NCI-H2171 treated with DMSO at 0.1 percent for 48 hours (cell line): ENCODE measurements at regions not wholly inside any gene's neighbourhood (a gene's known extent, or its start where the extent isn't known, plus 50 kb on each side); places are given as distances from the start of the nearest gene placed in this dataset.
"Not testable (repeated sequence)": the region's sequence is repeated elsewhere in the genome, so short reads cannot be mapped to it uniquely, and the experiment has no call there.

Experiments
- DNase-seq: peaks from one replicate; lab custom pipeline; 2025; lab: John Stamatoyannopoulos, UW

- DNase-seq: no peak
Measured at GRCh38 chrX:8105531-8105930, 65.5 kb downstream of the VCX2 start.

DNA sequence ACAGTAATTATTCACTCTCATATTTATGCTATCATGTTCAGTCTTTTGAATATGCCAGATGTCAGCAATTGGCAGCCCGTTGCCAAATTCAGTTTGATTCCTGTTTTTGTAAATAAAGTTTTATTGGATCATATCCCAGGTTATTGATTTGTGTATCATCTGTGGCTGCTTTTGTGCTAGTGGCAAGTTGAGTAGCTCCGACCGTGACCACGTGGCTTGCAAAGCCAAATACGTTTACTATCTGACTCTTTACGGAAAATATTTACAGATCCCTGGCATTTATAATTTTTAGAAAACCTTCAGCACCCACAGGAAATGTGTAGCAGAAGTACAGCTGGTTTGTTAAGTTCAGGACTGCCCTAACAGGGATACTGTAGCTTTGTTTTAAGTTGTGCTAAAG lies 67.4 kb downstream of the VCX2 start:
- peak; percentile 55 for DNase-seq

DNA sequence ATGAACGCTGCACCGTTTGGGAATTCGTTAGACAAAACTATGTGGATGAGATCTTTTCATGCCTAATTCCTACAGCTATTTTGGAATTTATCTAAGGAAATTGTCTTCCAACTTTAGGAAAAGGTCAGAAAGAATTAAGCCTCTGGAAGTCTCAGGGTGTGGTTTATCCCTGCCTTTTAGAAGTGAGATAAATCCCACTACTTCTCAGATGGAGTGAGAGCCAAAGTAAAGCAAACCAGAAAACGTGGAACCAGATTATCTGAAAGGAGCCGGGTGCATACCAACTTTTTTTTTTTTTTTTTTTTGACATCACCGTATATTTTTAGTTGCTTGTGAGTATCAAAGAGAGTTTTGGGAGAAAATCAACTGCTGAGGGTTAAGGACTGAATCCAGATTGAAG lies 79.6 kb downstream of the VCX2 start:
- DNase-seq: no peak

DNA sequence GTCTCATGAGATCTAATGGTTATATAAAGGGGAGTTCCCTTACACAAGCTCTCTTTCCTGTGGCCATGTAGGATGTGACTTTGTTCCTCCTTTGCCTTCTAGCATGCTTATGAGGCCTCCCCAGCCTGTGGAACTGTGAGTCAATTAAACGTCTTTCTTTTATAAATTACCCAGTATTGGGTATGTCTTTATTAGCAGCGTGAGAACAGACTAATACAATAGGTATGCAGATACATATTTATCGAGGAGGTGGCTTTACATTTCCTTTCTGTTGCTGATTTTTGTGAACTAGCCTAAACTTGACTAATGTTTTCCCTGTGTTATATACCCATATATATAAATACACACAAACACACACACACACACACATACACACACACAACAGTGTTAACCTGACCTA lies 80.2 kb downstream of the VCX2 start:
- no peak for DNase-seq

GRCh38 chrX:8090482-8090881 lies 80.6 kb downstream of the VCX2 start:
- DNase-seq: no peak

- DNase-seq: no peak
Measured at GRCh38 chrX:8089141-8089540, 81.9 kb downstream of the VCX2 start.

GRCh38 chrX:8084006-8084405 lies 87.1 kb downstream of the VCX2 start:
- peak; percentile 77 for DNase-seq

GRCh38 chrX:8083286-8083685 lies 87.8 kb downstream of the VCX2 start:
- no peak for DNase-seq

GRCh38 chrX:8075636-8076035 lies 95.4 kb downstream of the VCX2 start:
- DNase-seq: no peak

GRCh38 chrX:8067754-8068462 lies 103.2 kb downstream of the VCX2 start:
- no peak for DNase-seq

DNA sequence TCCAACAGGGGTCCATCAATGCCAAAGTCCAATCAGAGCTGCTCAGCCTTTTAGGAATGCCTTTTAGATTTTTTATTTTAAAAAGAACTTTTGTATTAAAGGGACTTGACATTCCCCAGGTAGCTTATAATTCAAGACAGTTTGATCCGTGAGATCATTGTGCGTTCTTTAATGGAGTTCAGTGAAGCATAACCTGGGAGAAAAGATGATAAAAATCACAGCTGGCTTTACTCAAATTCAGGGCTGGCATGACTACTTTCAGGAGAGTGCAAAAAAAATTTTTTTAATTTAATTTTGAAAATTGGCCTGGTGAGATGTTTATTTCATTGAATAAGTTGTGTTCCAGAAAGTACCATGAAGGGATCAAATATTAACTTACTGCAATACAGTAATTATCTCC lies 118.2 kb downstream of the VCX2 start:
- peak; percentile 24 for DNase-seq

GRCh38 chrX:8049827-8050226 lies 121.2 kb downstream of the VCX2 start:
- DNase-seq: peak; percentile 38

- no peak for DNase-seq
Measured at GRCh38 chrX:8048466-8048865, 121.3 kb upstream of the PNPLA4 start.

- no peak for DNase-seq
Measured at GRCh38 chrX:8044947-8045346, 117.7 kb upstream of the PNPLA4 start.

DNA sequence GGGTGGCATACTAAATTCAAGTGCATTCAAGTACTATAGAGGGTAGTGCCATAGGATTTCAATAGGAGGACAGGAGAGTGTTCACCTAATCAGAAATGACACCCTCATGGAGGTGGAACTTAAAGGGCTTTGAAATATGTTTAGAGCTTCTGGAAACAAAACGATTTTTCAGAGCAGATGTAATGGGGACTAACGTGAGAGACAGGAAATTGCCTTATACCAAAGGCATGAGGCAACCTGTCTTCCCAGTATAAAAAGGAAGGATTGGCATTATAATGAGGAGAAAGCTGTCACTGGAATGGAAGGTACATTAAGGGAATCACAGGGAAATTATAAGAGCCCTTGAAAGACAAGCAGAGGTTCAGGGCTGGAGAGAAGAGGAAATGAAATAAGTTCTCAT lies 116.3 kb upstream of the PNPLA4 start:
- no peak for DNase-seq

DNA sequence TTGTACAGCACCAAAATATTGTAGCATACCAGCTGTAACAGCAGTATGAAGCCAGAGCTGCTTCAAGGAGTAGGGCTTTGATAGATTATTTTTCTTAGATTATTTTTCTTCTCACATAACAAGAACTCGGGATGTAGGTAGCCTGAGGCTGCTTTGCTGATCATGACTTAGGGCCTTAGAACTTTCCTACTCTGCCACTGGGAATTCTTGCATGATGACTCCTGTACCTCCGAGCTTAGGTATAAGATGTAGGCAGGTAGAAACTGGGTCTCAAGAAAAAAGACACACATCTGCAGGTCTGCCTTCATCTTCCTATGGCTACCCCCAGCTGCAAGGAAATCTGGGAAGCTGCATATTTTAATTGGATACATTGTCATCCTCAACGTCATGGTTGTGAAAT lies 115.9 kb upstream of the PNPLA4 start:
- no peak for DNase-seq

GRCh38 chrX:8042304-8042703 lies 115.1 kb upstream of the PNPLA4 start:
- no peak for DNase-seq

GRCh38 chrX:8039711-8040110 lies 112.5 kb upstream of the PNPLA4 start:
- not testable (repeated sequence) for DNase-seq

DNA sequence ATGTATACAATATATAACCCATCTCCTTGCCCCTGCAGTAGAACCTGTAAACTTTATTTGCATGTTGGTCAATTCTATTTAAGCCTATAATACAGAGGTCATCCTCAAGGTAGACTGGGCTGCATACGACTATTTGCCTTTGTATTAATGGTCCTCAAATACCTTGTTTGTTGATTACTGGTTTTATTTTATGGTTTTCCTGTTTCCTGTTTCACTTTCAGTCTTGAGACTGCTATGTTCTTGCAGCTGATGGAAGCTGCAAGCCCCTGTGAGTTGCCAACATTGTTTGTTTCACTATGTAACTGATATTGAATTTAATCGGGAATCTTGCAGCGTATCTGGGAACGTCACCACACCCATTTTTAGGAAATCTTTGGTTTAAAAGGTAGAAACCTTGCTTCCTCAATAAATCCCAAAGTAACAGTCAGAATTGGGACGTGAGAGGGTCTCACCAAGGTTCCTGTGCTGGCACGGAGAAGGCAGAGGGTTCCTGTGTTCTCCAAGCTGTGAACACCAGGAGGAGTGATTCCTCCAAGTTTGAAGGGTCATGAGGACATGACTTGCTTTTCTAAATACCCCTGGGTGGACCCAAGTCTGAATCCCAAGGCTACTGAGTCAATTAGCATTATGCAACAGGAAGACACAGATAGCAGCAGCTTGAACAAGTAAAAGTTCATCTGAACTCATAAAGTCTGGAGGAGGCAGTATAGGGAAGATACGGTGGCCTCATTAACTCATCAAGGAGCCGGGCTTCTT lies 110.6 kb upstream of the PNPLA4 start:
- no peak for DNase-seq

GRCh38 chrX:8036914-8037313 lies 109.7 kb upstream of the PNPLA4 start:
- DNase-seq: no peak

- no peak for DNase-seq
Measured at GRCh38 chrX:8034058-8034457, 106.8 kb upstream of the PNPLA4 start.

DNA sequence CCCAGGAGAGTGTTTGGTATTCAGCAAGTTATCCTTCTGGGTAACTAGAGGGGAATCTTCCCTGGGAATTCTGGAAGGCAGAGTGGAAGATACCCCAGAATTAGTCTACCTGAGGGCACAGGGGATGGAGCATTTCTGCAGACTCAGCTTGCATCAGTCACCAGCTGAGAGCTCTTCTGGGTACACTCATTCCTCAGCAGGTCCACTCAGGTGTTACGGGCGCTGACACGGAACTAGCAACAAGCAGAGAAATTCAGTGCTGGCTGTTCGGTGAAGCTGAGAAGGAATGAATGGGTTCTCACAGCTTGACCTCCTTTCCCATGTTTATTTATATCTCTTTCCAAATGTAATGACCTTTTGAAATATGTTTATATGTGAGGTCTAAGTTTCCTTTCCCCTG lies 106.0 kb upstream of the PNPLA4 start:
- DNase-seq: no peak

GRCh38 chrX:8030361-8030760 lies 103.1 kb upstream of the PNPLA4 start:
- no peak for DNase-seq

DNA sequence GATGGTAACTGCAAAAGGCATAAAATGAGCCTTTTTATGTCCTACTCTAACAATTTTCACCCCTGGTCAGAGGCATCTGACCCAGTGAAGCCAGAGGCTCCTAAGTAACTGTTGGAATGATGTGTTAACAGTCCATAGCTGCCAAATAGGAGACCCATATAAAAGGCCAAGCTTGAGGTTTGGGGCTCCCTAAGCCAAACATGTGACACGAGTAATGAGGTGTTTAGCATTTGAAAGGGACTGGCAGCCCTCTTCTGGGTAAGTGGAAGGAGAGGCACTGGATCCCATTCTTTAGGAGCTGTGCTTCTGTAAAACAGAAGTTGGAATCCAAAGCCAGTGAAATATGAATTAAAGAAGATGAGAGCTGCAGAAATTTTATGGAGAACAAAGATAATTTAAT lies 100.6 kb upstream of the PNPLA4 start:
- DNase-seq: no peak
